Pancreas (tissue), 10 donors: ENCODE measurements at regions not wholly inside any gene's neighbourhood (a gene's known extent, or its start where the extent isn't known, plus 50 kb on each side); places are given as distances from the start of the nearest gene placed in this dataset.

Experiments
- ATAC-seq, 4 donors: fragments of 200-7000 bp; cut with Tn5 transposase; one replicate each; pipeline versions ENCODE4 v1.8.0 to v1.9.1; 2020; ENCODE audit warnings: mild to moderate bottlenecking in 4 of 4, moderate library complexity in 4 of 4
- DNase-seq, 6 donors: peaks; one replicate each; pipeline ENCODE4 v3.0.0-alpha.2; 2020
- FAIRE-seq: peaks from 2 replicates; lab custom pipeline; 2012; peaks lifted over from hg19 to GRCh38; lab: Jason Lieb, UNC
- H3K27ac ChIP-seq, 4 donors: fragments of 200-600 bp; sonication (generic); 1 replicate in 3 of 4; 2 replicates in 1 of 4; pipeline versions ENCODE4 v1.5.0 to v1.8.0; 2020
- H3K27me3 ChIP-seq, 4 donors: fragments of 200-600 bp; one replicate each; pipeline ENCODE4 v1.8.0; 2021
- H3K36me3 ChIP-seq, 3 donors: fragments of 200-600 bp; sonication (generic) in 1 of 3; one replicate each; pipeline versions ENCODE4 v1.5.0 to v1.8.0; 2020 to 2021
- H3K4me1 ChIP-seq, 3 donors: fragments of 200-600 bp; one replicate each; pipeline ENCODE4 v1.8.0; 2021
- H3K4me3 ChIP-seq, 4 donors: fragments of 200-600 bp; sonication (generic) in 2 of 4; one replicate each; pipeline versions ENCODE4 v1.5.0 to v1.8.0; 2020 to 2021
- H3K9me3 ChIP-seq, 4 donors: fragments of 200-600 bp; one replicate each; pipeline ENCODE4 v1.8.0; 2021
- CTCF ChIP-seq, 4 donors: fragments of 200-600 bp; sonication (generic) in 3 of 4; IDR thresholded peaks; one replicate each; pipeline versions ENCODE4 v1.5.0 to v1.8.0; 2021; ENCODE audit warnings: antibody characterized with exemption in 4 of 4
- WGBS, 2 donors: extraction: QIAGEN DNeasy Blood & Tissue Kit; methylation state at CpG; one replicate each; pipeline ENCODE4 v1.1.7; 2013; 5-methylcytosine and 5-hydroxymethylcytosine counted together
- intact Hi-C, 3 donors: fragments of 100-400 bp; cut with DNase I; formaldehyde crosslinking; loops; one replicate each; pipeline versions ENCODE4 v1.11.1 to v1.14.2; 2022
- donor health status: healthy with polysubstance abuse.
- donor health status: DM: no; HTN: no; CAD: no; lungs with moderate emphysema.
- donor health status: DM: no; HTN: no; CAD: no.
- donor health status: control.
- donor health status: control.
- donor health status: Bipolar disorder and iron deficiency.
- donor health status: DM: yes; HTN: yes; CAD: no.
- donor health status: DM: no; HTN: no; CAD: no.
- donor health status: DM: no; HTN: no; CAD: no.
- donor health status: DM: yes; HTN: yes; CAD: no.

GRCh38 chr10:129131457-129132132 is 335.4 kb upstream of the MGMT start:
- Histone ChIP-seq H3K9me3 (no peaks in the 10 kb centered on the region), H3K4me1 (no peaks in the 10 kb centered on the region), H3K4me3 (no peak overlapping the region), H3K36me3 (no peaks in the 10 kb centered on the region), H3K27ac (no peak overlapping the region), H3K27me3 (peaks cover 0 to 14% (median 0%) of the 10 kb centered on the region in 4 donors)
- intact Hi-C loops = no loop called here
- ATAC-seq = peak in 3 of 4 donors; percentile 27 to 47 (median 44)
- DNase-seq = no peak
- FAIRE-seq = no peak
- 56 to 66% methylated on average over 12 of the region's 12 CpGs for WGBS, 2 donors
- no peak for TF ChIP-seq CTCF (IDR thresholded peaks at IDR 0.05)

GRCh38 chr10:129133856-129134255 is 333.2 kb upstream of the MGMT start:
- Histone ChIP-seq H3K27me3 (peaks cover 0 to 14% (median 0%) of the 10 kb centered on the region in 4 donors), H3K4me1 (no peaks in the 10 kb centered on the region), H3K36me3 (no peaks in the 10 kb centered on the region), H3K9me3 (no peaks in the 10 kb centered on the region), H3K27ac (no peak overlapping the region), H3K4me3 (no peak overlapping the region)
- no peak for DNase-seq
- 69 to 87% methylated on average over 5 of the region's 5 CpGs for WGBS, 2 donors
- no peak for TF ChIP-seq CTCF (IDR thresholded peaks at IDR 0.05)
- ATAC-seq = no peak
- no peak for FAIRE-seq
- intact Hi-C loops = no loop called here

- Histone ChIP-seq H3K4me3 (no peak overlapping the region), H3K4me1 (no peaks in the 10 kb centered on the region), H3K27me3 (peaks cover 0 to 14% (median 0%) of the 10 kb centered on the region in 4 donors), H3K27ac (no peak overlapping the region), H3K9me3 (no peaks in the 10 kb centered on the region), H3K36me3 (no peaks in the 10 kb centered on the region)
- intact Hi-C loops = no loop called here
- FAIRE-seq (no peak), DNase-seq (no peak), ATAC-seq (no peak)
- no peak for TF ChIP-seq CTCF (IDR thresholded peaks at IDR 0.05)
- WGBS, 2 donors = 66 to 73% methylated on average over 11 of the region's 11 CpGs
Observed at GRCh38 chr10:129134371-129134770, 332.7 kb upstream of the MGMT start.

GRCh38 chr10:129135624-129136023 is 331.4 kb upstream of the MGMT start:
- Histone ChIP-seq H3K4me1 (no peaks in the 10 kb centered on the region), H3K27me3 (peaks cover 0 to 7% (median 0%) of the 10 kb centered on the region in 4 donors), H3K27ac (no peak overlapping the region), H3K9me3 (no peaks in the 10 kb centered on the region), H3K36me3 (peaks cover 0 to 3% (median 0%) of the 10 kb centered on the region in 3 donors), H3K4me3 (no peak overlapping the region)
- ATAC-seq (no peak), DNase-seq (no peak), FAIRE-seq (no peak)
- no peak for TF ChIP-seq CTCF (IDR thresholded peaks at IDR 0.05)
- intact Hi-C loops = no loop called here
- 33 to 40% methylated on average over 5 of the region's 5 CpGs for WGBS, 2 donors

- WGBS, 2 donors = 39 to 50% methylated on average over 9 of the region's 9 CpGs
- TF ChIP-seq CTCF (IDR thresholded peaks at IDR 0.05) = no peak
- Histone ChIP-seq H3K9me3 (no peaks in the 10 kb centered on the region), H3K4me3 (no peak overlapping the region), H3K27me3 (peaks cover 0 to 7% (median 0%) of the 10 kb centered on the region in 4 donors), H3K27ac (no peak overlapping the region), H3K4me1 (no peaks in the 10 kb centered on the region), H3K36me3 (peaks cover 0 to 3% (median 0%) of the 10 kb centered on the region in 3 donors)
- intact Hi-C loops = no loop called here
- DNase-seq (no peak), ATAC-seq (no peak), FAIRE-seq (no peak)
Observed at GRCh38 chr10:129136074-129136473, 331.0 kb upstream of the MGMT start.
